H9 (cell line): ENCODE measurements at regions not wholly inside any gene's neighbourhood (a gene's known extent, or its start where the extent isn't known, plus 50 kb on each side); places are given as distances from the start of the nearest gene placed in this dataset.

ENCODE experiments used
- DNase-seq: peaks from one replicate; pipeline ENCODE4 v3.0.0-alpha.2; 2017
- H2AFZ ChIP-seq: one replicate; pipeline ENCODE4 v1.6.1; 2013; ENCODE audit warnings: mild to moderate bottlenecking, low read length, control low read depth, moderate library complexity
- H2AK5ac ChIP-seq: 2 replicates; pipeline ENCODE4 v1.6.1; 2013; ENCODE audit warnings: low read length, control low read depth, mixed read lengths; ENCODE audit not compliant: insufficient read length
- H2BK120ac ChIP-seq: one replicate; pipeline ENCODE4 v1.6.1; 2013; ENCODE audit warnings: low read depth, mild to moderate bottlenecking, low read length, control low read depth, inconsistent platforms; ENCODE audit not compliant: poor library complexity, severe bottlenecking
- H2BK12ac ChIP-seq: 2 replicates; pipeline ENCODE4 v1.6.1; 2013; ENCODE audit warnings: low read length, control low read depth, mixed read lengths, low read depth; ENCODE audit not compliant: insufficient read length
- H2BK15ac ChIP-seq: 2 replicates; pipeline ENCODE4 v1.6.1; 2013; ENCODE audit warnings: low read depth, low read length, control low read depth
- H2BK20ac ChIP-seq: one replicate; pipeline ENCODE4 v1.6.1; 2013; ENCODE audit warnings: low read depth, mild to moderate bottlenecking, low read length, control low read depth, inconsistent platforms; ENCODE audit not compliant: poor library complexity, severe bottlenecking
- H2BK5ac ChIP-seq: 2 replicates; pipeline ENCODE4 v1.6.1; 2013; ENCODE audit warnings: low read length, control low read depth, mixed read lengths; ENCODE audit not compliant: insufficient read length
- H3K14ac ChIP-seq: 2 replicates; pipeline ENCODE4 v1.6.1; 2013; ENCODE audit warnings: low read length, control low read depth; ENCODE audit not compliant: insufficient read depth
- H3K18ac ChIP-seq: 2 replicates; pipeline ENCODE4 v1.6.1; 2013; ENCODE audit warnings: low read depth, mild to moderate bottlenecking, mixed read lengths, low read length, control low read depth; ENCODE audit not compliant: insufficient read length
- H3K23ac ChIP-seq: 2 replicates; pipeline ENCODE4 v1.6.1; 2013; ENCODE audit warnings: low read length, control low read depth, mixed read lengths, low read depth; ENCODE audit not compliant: insufficient read length
- H3K23me2 ChIP-seq: 2 replicates; pipeline ENCODE4 v1.6.1; 2013; ENCODE audit warnings: low read depth, mild to moderate bottlenecking, mixed read lengths, low read length, control low read depth; ENCODE audit not compliant: insufficient read length, poor library complexity, severe bottlenecking
- H3K27ac ChIP-seq: 2 replicates; pipeline ENCODE4 v1.5.1; 2013; ENCODE audit warnings: low read length, control low read depth, mixed read lengths, low read depth; ENCODE audit not compliant: insufficient read length
- H3K27me3 ChIP-seq: 2 replicates; pipeline ENCODE4 v1.6.1; 2013; ENCODE audit warnings: low read length, control low read depth, inconsistent platforms; ENCODE audit not compliant: insufficient read depth
- H3K4ac ChIP-seq: 2 replicates; pipeline ENCODE4 v1.6.1; 2013; ENCODE audit warnings: low read depth, mild to moderate bottlenecking, control low read depth, inconsistent platforms, low read length, moderate library complexity
- H3K4me1 ChIP-seq: 2 replicates; pipeline ENCODE4 v1.6.1; 2013; ENCODE audit warnings: low read length, control low read depth, inconsistent platforms; ENCODE audit not compliant: insufficient read depth
- H3K4me2 ChIP-seq: 2 replicates; pipeline ENCODE4 v1.6.1; 2013; ENCODE audit warnings: low read length, control low read depth, mixed read lengths; ENCODE audit not compliant: insufficient read length, insufficient read depth
- H3K56ac ChIP-seq: 2 replicates; pipeline ENCODE4 v1.6.1; 2013; ENCODE audit warnings: low read depth, mild to moderate bottlenecking, mixed read lengths, low read length, control low read depth; ENCODE audit not compliant: insufficient read length
- H3K79me1 ChIP-seq: 2 replicates; pipeline ENCODE4 v1.6.1; 2013; ENCODE audit warnings: low read depth, mild to moderate bottlenecking, moderate library complexity, low read length, control low read depth, inconsistent platforms; ENCODE audit not compliant: insufficient read depth, poor library complexity, severe bottlenecking
- H3K79me2 ChIP-seq: 2 replicates; pipeline ENCODE4 v1.6.1; 2013; ENCODE audit warnings: low read length, control low read depth, inconsistent platforms; ENCODE audit not compliant: insufficient read depth
- H3K9ac ChIP-seq: 2 replicates; pipeline ENCODE4 v1.6.1; 2013; ENCODE audit warnings: low read length, control low read depth, mixed read lengths; ENCODE audit not compliant: insufficient read length; ENCODE audit errors: extremely low read depth
- H3K9me3 ChIP-seq: one replicate; pipeline ENCODE4 v1.6.1; 2013; ENCODE audit warnings: low read depth, low read length, inconsistent platforms; ENCODE audit not compliant: control insufficient read depth
- H3T11ph ChIP-seq: one replicate; pipeline ENCODE4 v1.6.1; 2013; ENCODE audit warnings: mild to moderate bottlenecking, low read length, control low read depth, inconsistent platforms
- H4K20me1 ChIP-seq: one replicate; pipeline ENCODE4 v1.6.1; 2013; ENCODE audit not compliant: control insufficient read depth, insufficient read length, insufficient read depth
- H4K5ac ChIP-seq: 2 replicates; pipeline ENCODE4 v1.6.1; 2013; ENCODE audit warnings: low read depth, mild to moderate bottlenecking, mixed read lengths, low read length, control low read depth; ENCODE audit not compliant: insufficient read length
- H4K8ac ChIP-seq: replicated peaks from 2 replicates; pipeline ENCODE4 v1.6.1; 2013; ENCODE audit warnings: low read length, control low read depth, mixed read lengths, low read depth; ENCODE audit not compliant: insufficient read length
- H4K91ac ChIP-seq: 2 replicates; pipeline ENCODE4 v1.6.1; 2013; ENCODE audit warnings: low read depth, mild to moderate bottlenecking, moderate library complexity, mixed read lengths, low read length, control low read depth; ENCODE audit not compliant: insufficient read length
- H3K27ac Mint-ChIP-seq, 3 experiments: 2 replicates in 2 of 3; 3 replicates in 1 of 3; pipeline ENCODE4 v1.8.0; 2020 to 2021; ENCODE audit warnings: mixed read lengths in 3 of 3, mild to moderate bottlenecking in 1 of 3, moderate library complexity in 1 of 3
- H3K27me3 Mint-ChIP-seq: 2 replicates; pipeline ENCODE4 v1.8.0; 2021; ENCODE audit warnings: low read depth, mild to moderate bottlenecking, moderate library complexity, mixed read lengths
- H3K36me3 Mint-ChIP-seq, 3 experiments: 2 replicates in 2 of 3; 3 replicates in 1 of 3; pipeline ENCODE4 v1.8.0; 2020 to 2021; ENCODE audit warnings: low read depth in 3 of 3, mixed read lengths in 3 of 3; ENCODE audit not compliant: insufficient read depth in 1 of 3
- H3K4me1 Mint-ChIP-seq, 2 experiments: 2 replicates each; pipeline ENCODE4 v1.8.0; 2020; ENCODE audit warnings: mixed read lengths in 2 of 2
- H3K4me3 Mint-ChIP-seq, 2 experiments: 2 replicates in 1 of 2; 3 replicates in 1 of 2; pipeline ENCODE4 v1.8.0; 2020 to 2021; ENCODE audit warnings: mild to moderate bottlenecking in 2 of 2, mixed read lengths in 2 of 2, moderate library complexity in 1 of 2
- H3K9me3 Mint-ChIP-seq, 2 experiments: 2 replicates in 1 of 2; 3 replicates in 1 of 2; pipeline ENCODE4 v1.8.0; 2020; ENCODE audit warnings: mild to moderate bottlenecking in 2 of 2, mixed read lengths in 2 of 2, moderate library complexity in 1 of 2
- CTCF ChIP-seq: fragments of 200-600 bp; sonication (generic); conservative IDR thresholded peaks from 3 replicates; pipeline ENCODE4 v1.8.0; 2021; ENCODE audit warnings: antibody characterized with exemption, mild to moderate bottlenecking

GRCh38 chr11:112637876-112638275 is 323.3 kb upstream of the NCAM1 start:
- H3K56ac ChIP-seq: no peak overlapping the region
- no peak overlapping the region for H2AK5ac ChIP-seq
- no peak overlapping the region for H3K9ac ChIP-seq
- no peak overlapping the region for H2BK20ac ChIP-seq
- H2AFZ ChIP-seq: no peak overlapping the region
- no peak overlapping the region for H2BK5ac ChIP-seq
- H3K9me3 ChIP-seq: no peaks in the 10 kb centered on the region
- H3K4me1 ChIP-seq: peaks cover 6% of the 10 kb centered on the region; the same call in 1 of the 2 replicates
- no peak overlapping the region for H3K4me2 ChIP-seq
- no peak overlapping the region for H3K18ac ChIP-seq
- H2BK15ac ChIP-seq: no peak overlapping the region
- no peak overlapping the region for H4K8ac ChIP-seq
- no peak overlapping the region for H2BK120ac ChIP-seq
- H2BK12ac ChIP-seq: no peak overlapping the region
- Mint-ChIP-seq H3K4me3 (no peak overlapping the region), H3K27ac (no peak overlapping the region), H3K4me1 (peaks cover 15 to 17% of the 10 kb centered on the region in 2 experiments), H3K27me3 (no peaks in the 10 kb centered on the region; the same call in 1 of the 2 replicates), H3K9me3 (peaks cover 23 to 27% of the 10 kb centered on the region in 2 experiments), H3K36me3 (peaks cover 8 to 27% (median 9%) of the 10 kb centered on the region in 3 experiments; a peak in 5 of 7 replicates)
- no peak overlapping the region for H3T11ph ChIP-seq
- no peak overlapping the region for H3K14ac ChIP-seq
- H4K5ac ChIP-seq: no peak overlapping the region
- H3K27me3 ChIP-seq: no peaks in the 10 kb centered on the region
- H3K23ac ChIP-seq: no peak overlapping the region
- DNase-seq: no peak
- H3K79me2 ChIP-seq: no peaks in the 10 kb centered on the region
- no peaks in the 10 kb centered on the region for H3K79me1 ChIP-seq
- H3K4ac ChIP-seq: no peak overlapping the region
- no peaks in the 10 kb centered on the region for H3K23me2 ChIP-seq
- no peaks in the 10 kb centered on the region for H4K20me1 ChIP-seq
- no peak for TF ChIP-seq CTCF
- no peak overlapping the region for H3K27ac ChIP-seq
- H4K91ac ChIP-seq: no peak overlapping the region
